ENCODE measurements at regions not wholly inside any gene's neighbourhood (a gene's known extent, or its start where the extent isn't known, plus 50 kb on each side); places are given as distances from the start of the nearest gene placed in this dataset.

DNA sequence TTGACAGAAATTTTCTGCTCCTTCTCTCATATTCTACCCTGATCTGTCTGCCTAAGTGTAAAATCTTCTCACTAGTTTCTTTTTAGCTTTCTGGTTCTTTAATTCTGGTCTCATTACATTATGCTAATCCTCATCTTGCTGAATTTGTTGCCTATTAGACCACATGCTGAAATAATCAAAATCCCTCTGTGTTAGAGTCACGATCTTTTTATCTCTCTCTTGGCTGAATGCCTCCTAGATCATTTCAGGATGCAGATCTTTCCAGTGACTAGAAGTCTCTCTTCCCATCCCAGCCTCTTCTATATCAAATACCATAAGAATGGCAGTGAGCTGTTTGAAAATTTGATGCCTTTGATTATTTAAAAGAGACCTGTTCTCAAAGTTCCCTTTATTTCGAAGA, 661.9 kb downstream of the SORCS1 start:
- no peak overlapping the region for H3K4me2 ChIP-seq (ENCODE audit: insufficient read depth in 1 of 2, low read depth in 2 of 2, low read length in 2 of 2)
- no peaks in the 10 kb centered on the region for H3K23me2 ChIP-seq (ENCODE audit: low read depth, low read length)
- H4K8ac ChIP-seq (ENCODE audit: extremely low read depth, insufficient read depth, low read length) = no peak overlapping the region
- no peak overlapping the region for H2AK5ac ChIP-seq (ENCODE audit: low read depth, low read length)
- no peak overlapping the region for H3K27ac ChIP-seq (ENCODE audit: low read depth, low read length)
- FAIRE-seq (no peak), DNase-seq (ENCODE audit: low read depth in 1 of 2, low spot score in 2 of 2) (no peak)
- no peak overlapping the region for H2BK12ac ChIP-seq (ENCODE audit: low read depth, low read length)
- WGBS, 2 experiments (ENCODE audit: extremely low coverage in 1 of 2, insufficient coverage in 1 of 2, insufficient read length in 1 of 2, insufficient replicate concordance in 2 of 2, low coverage in 1 of 2, low lambda C conversion rate in 2 of 2, missing lambda C conversion rate in 1 of 2) = 95% methylated on average over 2 of the region's 2 CpGs; no CpG with 5 or more reads in 1 of the 2 experiments
- no peak overlapping the region for H4K5ac ChIP-seq (ENCODE audit: insufficient read length, low read depth, low read length)
- no peak overlapping the region for H2BK20ac ChIP-seq (ENCODE audit: low read length)
- H2BK15ac ChIP-seq (ENCODE audit: low read length) = no peak overlapping the region
- no peaks in the 10 kb centered on the region for H3K36me3 ChIP-seq (ENCODE audit: control insufficient read depth in 2 of 4, insufficient read depth in 4 of 4, low read length in 3 of 4)
- no peaks in the 10 kb centered on the region for H3K79me2 ChIP-seq (ENCODE audit: control insufficient read depth in 1 of 2, insufficient read depth in 2 of 2, low read length in 2 of 2)
- no peak overlapping the region for H3K4ac ChIP-seq (replicated peaks; ENCODE audit: insufficient read length, low read depth, low read length)
- no peaks in the 10 kb centered on the region for H3K9me3 ChIP-seq (ENCODE audit: insufficient read depth in 2 of 2, low read depth in 1 of 2, low read length in 1 of 2)
- no peak overlapping the region for H3K9ac ChIP-seq (replicated peaks in 1 of 4; ENCODE audit: extremely low read depth in 1 of 4, low read depth in 3 of 4, low read length in 3 of 4)
- H3K56ac ChIP-seq (replicated peaks; ENCODE audit: insufficient read length, low read depth, low read length) = no peak overlapping the region
- H3K23ac ChIP-seq (ENCODE audit: insufficient read length) = no peak overlapping the region
- no peaks in the 10 kb centered on the region for H3K27me3 ChIP-seq (replicated peaks in 1 of 4; ENCODE audit: control insufficient read depth in 3 of 4, extremely low read depth in 1 of 4, insufficient read depth in 3 of 4, low read length in 3 of 4)
- H3K18ac ChIP-seq (ENCODE audit: extremely low read depth, low read length) = no peak overlapping the region
- TF ChIP-seq POU5F1 (IDR thresholded peaks at IDR 0.05; ENCODE audit: low read depth, low read length) (no peak), POLR2A (IDR thresholded peaks at IDR 0.05; ENCODE audit: control extremely low read depth in 1 of 2, low read depth in 2 of 2, low read length in 2 of 2) (no peak), ZNF274 (IDR thresholded peaks at IDR 0.05; ENCODE audit: borderline replicate concordance, extremely low read depth, low read length) (no peak), KDM4A (IDR thresholded peaks at IDR 0.05; ENCODE audit: low read depth, low read length, severe bottlenecking) (no peak), SUZ12 (IDR thresholded peaks at IDR 0.05; ENCODE audit: low read length) (no peak), RNF2 (IDR thresholded peaks at IDR 0.05; ENCODE audit: borderline replicate concordance, low read depth, low read length, missing control alignments, poor library complexity, severe bottlenecking) (no peak), TEAD4 (IDR thresholded peaks at IDR 0.05; ENCODE audit: low read depth, low read length) (no peak), RAD21 (IDR thresholded peaks at IDR 0.05 in 1 of 2, conservative IDR thresholded peaks at IDR 0.05 in 1 of 2; ENCODE audit: low read depth in 2 of 2, low read length in 2 of 2) (no peak), EP300 (IDR thresholded peaks at IDR 0.05; ENCODE audit: borderline replicate concordance in 1 of 2, low read depth in 2 of 2, low read length in 2 of 2) (no peak), SP4 (IDR thresholded peaks at IDR 0.05; ENCODE audit: low read length) (no peak), SIX5 (IDR thresholded peaks at IDR 0.05; ENCODE audit: low read depth, low read length) (no peak), SIRT6 (IDR thresholded peaks at IDR 0.05; ENCODE audit: low read length) (no peak)
- H2AFZ ChIP-seq (ENCODE audit: low read length) = no peak overlapping the region
- ChIA-PET POLR2A (ENCODE audit: partially characterized antibody) (no interaction called here), CTCF (ENCODE audit: partially characterized antibody) (interaction anchor here (0.6 kb wide), 1 partner anchor 105 kb away, joined by 3 read pairs; no protein-coding TSS in a partner anchor)
- no peak overlapping the region for H4K91ac ChIP-seq (replicated peaks; ENCODE audit: insufficient read length, low read length)
- H3K14ac ChIP-seq (ENCODE audit: insufficient read length) = no peak overlapping the region
- H4K20me1 ChIP-seq (replicated peaks in 1 of 2; ENCODE audit: control insufficient read depth in 1 of 2, insufficient read depth in 2 of 2, low read length in 2 of 2) = no peaks in the 10 kb centered on the region
- no peaks in the 10 kb centered on the region for H3K79me1 ChIP-seq (ENCODE audit: low read depth, low read length)
- H2BK5ac ChIP-seq (ENCODE audit: low read depth, low read length) = no peak overlapping the region
- H3K4me1 ChIP-seq (replicated peaks in 1 of 4; ENCODE audit: control insufficient read depth in 3 of 4, insufficient read depth in 4 of 4, low read length in 3 of 4) = no peaks in the 10 kb centered on the region
- no peak overlapping the region for H3K4me3 ChIP-seq (ENCODE audit: extremely low read depth in 1 of 4, insufficient read depth in 2 of 4, low read depth in 3 of 4, low read length in 4 of 4)
- H2BK120ac ChIP-seq (replicated peaks; ENCODE audit: low read depth, low read length) = no peak overlapping the region
